Erythroblast (primary cell): ENCODE measurements at regions not wholly inside any gene's neighbourhood (a gene's known extent, or its start where the extent isn't known, plus 50 kb on each side); places are given as distances from the start of the nearest gene placed in this dataset.

Source experiments
- DNase-seq, 2 experiments: peaks; one replicate each; lab custom pipeline; 2025; lab: John Stamatoyannopoulos, UW
- GATA1 ChIP-seq: IDR thresholded peaks from 2 replicates; pipeline ENCODE4 v1.6.1; 2011; ENCODE audit warnings: low read depth, mild to moderate bottlenecking, control low read depth, low read length, moderate library complexity
- POLR2A ChIP-seq: IDR thresholded peaks from 2 replicates; pipeline ENCODE4 v1.6.1; 2011; ENCODE audit warnings: mild to moderate bottlenecking, low read length

- DNase-seq = no peak
- TF ChIP-seq GATA1 (no peak), POLR2A (no peak)
Observed at GRCh38 chr22:48743601-48744282, 1083.9 kb downstream of the BRD1 start.

- no peak for DNase-seq
- no peak for TF ChIP-seq GATA1
Observed at GRCh38 chr22:48742556-48743343, 1084.9 kb downstream of the BRD1 start.

- TF ChIP-seq GATA1 (no peak), POLR2A (no peak)
- no peak for DNase-seq
Observed at GRCh38 chr22:48742191-48742555, 1085.5 kb downstream of the BRD1 start.

DNA sequence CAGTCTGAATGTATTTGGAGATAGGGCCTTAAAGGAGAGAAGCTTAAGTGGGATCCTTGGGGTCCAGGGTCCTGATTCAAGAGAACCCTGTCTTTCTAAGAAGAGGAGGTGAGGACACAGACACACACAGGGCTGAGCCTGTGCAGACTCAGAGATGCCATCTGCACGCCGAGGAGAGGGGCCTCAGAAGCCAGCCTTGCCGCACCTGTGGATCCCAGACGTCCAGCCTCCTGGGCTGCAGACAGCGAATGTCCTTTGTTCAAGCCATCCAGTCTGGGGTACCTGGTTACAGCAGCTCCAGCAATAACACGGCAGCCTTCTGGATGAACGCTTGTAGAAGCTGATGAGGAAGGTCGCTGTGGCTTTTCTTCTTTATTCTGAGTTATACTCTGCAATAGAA is 1086.1 kb downstream of the BRD1 start:
- TF ChIP-seq POLR2A (no peak), GATA1 (no peak)
- DNase-seq = no peak

GRCh38 chr22:48740731-48741405 is 1086.8 kb downstream of the BRD1 start:
- no peak for DNase-seq
- no peak for TF ChIP-seq POLR2A
- no peak for TF ChIP-seq GATA1

DNA sequence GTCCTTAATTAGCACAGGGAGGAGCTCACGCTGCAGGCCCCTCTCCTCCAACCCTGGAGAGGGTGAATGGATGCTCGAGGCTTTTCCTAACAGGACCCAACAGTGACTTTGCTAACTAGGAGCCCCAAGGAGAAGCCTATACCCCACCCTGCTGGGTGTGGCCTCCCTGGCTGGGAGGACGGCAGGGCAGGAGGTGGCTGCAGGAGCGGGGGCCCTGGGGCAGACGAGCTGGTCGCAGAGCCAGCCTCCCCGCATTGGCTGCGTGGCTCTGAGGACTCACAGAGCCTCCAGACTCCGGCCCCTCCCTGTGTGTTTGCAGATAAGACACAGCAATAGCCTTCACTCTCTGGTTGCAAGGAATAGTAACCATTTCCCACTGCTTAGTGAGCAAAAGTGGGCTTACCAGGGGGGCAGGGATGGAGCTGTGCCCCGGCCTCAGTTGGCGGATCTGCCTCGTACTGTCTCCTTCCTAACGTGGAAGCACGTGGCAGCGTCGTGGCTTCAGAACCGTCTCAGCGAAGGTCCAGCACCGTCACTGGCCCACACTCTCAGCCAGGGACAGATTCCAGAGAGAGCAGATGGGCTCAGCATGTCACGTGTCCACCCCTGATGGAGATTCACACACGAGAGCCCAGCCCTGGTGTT is 1087.5 kb downstream of the BRD1 start:
- no peak for DNase-seq
- TF ChIP-seq POLR2A (no peak), GATA1 (no peak)

- no peak for DNase-seq
- TF ChIP-seq GATA1 = no peak
- no peak for TF ChIP-seq POLR2A
Observed at GRCh38 chr22:48739348-48740085, 1088.2 kb downstream of the BRD1 start.

GRCh38 chr22:48738204-48738980 is 1089.3 kb downstream of the BRD1 start:
- no peak for TF ChIP-seq POLR2A
- TF ChIP-seq GATA1 = no peak
- no peak for DNase-seq

- DNase-seq = no peak
- TF ChIP-seq POLR2A (no peak), GATA1 (no peak)
Observed at GRCh38 chr22:48737461-48738203, 1090.0 kb downstream of the BRD1 start.

DNA sequence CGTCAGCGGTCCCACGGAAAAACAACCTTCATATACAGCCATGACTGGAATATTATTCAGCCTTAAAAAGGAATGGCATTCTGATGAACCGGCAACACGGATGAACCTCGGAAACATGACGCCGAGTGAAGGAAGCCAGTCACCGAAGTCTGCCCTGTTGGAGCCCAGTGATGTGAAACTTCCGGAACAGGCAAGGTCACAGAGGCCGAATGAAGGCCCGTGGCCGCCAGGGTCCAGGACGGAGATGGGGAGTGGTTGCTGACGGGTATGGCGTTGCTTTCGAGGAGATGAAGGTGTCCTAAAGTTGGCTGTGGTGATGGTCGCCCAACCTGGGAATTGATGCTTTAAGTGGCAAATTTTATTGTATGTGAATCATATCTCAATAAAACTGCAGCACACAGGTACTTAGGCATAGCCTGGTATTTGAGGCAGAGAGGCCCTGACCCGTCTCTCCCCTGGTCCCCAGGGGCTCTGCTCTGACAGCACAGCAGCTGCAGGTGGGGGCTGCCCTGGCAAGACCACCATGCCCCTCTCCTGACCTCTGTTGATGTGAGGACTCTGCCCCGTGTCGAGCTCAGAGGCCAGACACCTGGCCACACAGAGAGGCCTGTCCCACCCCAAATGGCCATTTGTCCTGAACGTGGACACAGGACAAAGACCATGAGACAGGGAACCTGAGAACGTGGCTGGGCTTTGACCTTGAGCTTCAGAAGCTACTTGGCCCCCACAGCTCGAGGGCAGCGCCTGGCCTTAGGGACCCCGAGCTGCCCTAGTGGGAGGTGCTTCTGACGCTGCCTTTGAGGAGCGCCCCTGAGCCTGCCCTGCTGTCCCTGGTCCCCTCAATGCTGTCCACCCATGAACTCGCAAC is 1090.8 kb downstream of the BRD1 start:
- no peak for DNase-seq
- TF ChIP-seq GATA1 = no peak
- TF ChIP-seq POLR2A = no peak

DNA sequence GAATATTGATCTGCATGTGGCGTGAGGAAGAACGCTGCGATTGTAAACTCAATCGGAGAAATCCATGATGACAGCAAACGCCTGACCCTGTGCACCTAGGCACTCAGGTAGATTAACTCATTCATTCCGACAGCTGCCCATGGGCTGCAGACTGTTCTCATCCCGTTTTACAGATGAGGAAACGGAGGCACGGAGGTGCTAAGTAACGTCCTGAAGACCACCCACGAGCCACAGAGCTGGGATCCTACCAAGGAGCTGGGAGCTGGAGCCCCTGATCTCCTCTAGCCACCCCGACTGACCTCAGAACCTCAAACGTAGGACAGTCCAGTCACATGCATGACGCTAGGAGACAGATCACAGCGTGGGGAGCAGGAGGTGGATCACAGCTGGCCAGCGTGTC is 1092.7 kb downstream of the BRD1 start:
- TF ChIP-seq GATA1 (no peak), POLR2A (no peak)
- DNase-seq = no peak
